GM19455 (cell line): ENCODE measurements at regions not wholly inside any gene's neighbourhood (a gene's known extent, or its start where the extent isn't known, plus 50 kb on each side); places are given as distances from the start of the nearest gene placed in this dataset.

Experiments used
- ATAC-seq: cut with Tn5 transposase; IDR thresholded peaks from one replicate; pipeline ENCODE4 v1.9.1; 2021; ENCODE audit not compliant: unreplicated experiment

DNA sequence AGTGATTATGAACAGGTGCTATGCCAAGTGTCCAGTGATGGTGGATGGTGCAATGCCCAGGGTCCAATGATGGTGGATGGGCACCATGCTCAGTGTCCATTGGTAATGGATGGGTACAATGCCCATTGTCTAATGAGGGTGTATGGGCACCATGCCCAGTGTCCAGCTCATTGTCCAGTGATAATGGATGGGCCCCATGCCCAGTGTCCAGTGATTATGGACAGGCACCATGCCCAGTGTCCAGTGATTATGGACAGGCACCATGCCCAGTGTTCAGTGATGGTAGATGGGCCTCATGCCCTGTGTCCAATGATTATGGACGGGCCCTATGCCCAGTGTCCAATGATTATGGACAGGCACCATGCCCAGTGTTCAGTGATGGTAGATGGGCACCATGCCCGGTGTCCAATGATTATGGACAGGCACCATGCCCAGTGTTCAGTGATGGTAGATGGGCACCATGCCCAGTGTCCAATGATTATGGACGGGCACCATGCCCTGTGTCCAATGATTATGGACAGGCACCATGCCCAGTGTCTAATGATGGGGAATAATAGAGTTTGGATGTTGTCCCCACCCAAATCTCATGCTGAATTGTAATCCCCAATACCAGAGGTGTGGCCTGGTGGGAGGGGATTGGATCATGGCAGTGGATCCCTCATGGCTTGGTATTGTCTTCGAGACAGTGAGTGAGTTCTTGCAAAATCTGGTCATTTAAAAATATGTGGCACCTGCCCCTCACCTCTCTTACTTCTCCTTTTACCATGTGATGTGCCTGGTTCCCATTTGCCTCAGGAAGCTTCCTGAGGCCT is 87.8 kb downstream of the ANKRD10 start:
- ATAC-seq = no peak
